SW480 (cell line): ENCODE measurements at regions not wholly inside any gene's neighbourhood (a gene's known extent, or its start where the extent isn't known, plus 50 kb on each side); places are given as distances from the start of the nearest gene placed in this dataset.
"Not testable (repeated sequence)": the region's sequence is repeated elsewhere in the genome, so short reads cannot be mapped to it uniquely, and the experiment has no call there.

Source experiments
- DNase-seq: peaks from one replicate; pipeline ENCODE4 v3.0.0-alpha.2; 2016; ENCODE audit warnings: low spot score

- DNase-seq = no peak
Measured at GRCh38 chr7:49669692-49670260, 103.7 kb upstream of the VWC2 start.

GRCh38 chr7:49670991-49671390 is 102.4 kb upstream of the VWC2 start:
- peak; percentile 28 for DNase-seq

GRCh38 chr7:49692516-49692915 is 80.9 kb upstream of the VWC2 start:
- no peak for DNase-seq

GRCh38 chr7:49695971-49696370 is 77.5 kb upstream of the VWC2 start:
- no peak for DNase-seq

- DNase-seq = no peak
Measured at GRCh38 chr7:49700841-49701240, 72.6 kb upstream of the VWC2 start.

GRCh38 chr7:49702099-49702498 is 71.3 kb upstream of the VWC2 start:
- no peak for DNase-seq

- DNase-seq = no peak
Measured at GRCh38 chr7:49703337-49703736, 70.1 kb upstream of the VWC2 start.

- DNase-seq = no peak
Measured at GRCh38 chr7:49703881-49704280, 69.6 kb upstream of the VWC2 start.

GRCh38 chr7:49706106-49706505 is 67.3 kb upstream of the VWC2 start:
- DNase-seq = no peak

GRCh38 chr7:49707891-49708290 is 65.5 kb upstream of the VWC2 start:
- DNase-seq = no peak

- DNase-seq = no peak
Measured at GRCh38 chr7:49708590-49708989, 64.8 kb upstream of the VWC2 start.

- not testable (repeated sequence) for DNase-seq
Measured at GRCh38 chr7:49711072-49711723, 62.2 kb upstream of the VWC2 start.

GRCh38 chr7:49714182-49714581 is 59.3 kb upstream of the VWC2 start:
- no peak for DNase-seq

- no peak for DNase-seq
Measured at GRCh38 chr7:49715486-49715885, 58.0 kb upstream of the VWC2 start.

- no peak for DNase-seq
Measured at GRCh38 chr7:49717547-49717946, 55.9 kb upstream of the VWC2 start.

- no peak for DNase-seq
Measured at GRCh38 chr7:49718760-49719159, 54.7 kb upstream of the VWC2 start.

GRCh38 chr7:49721441-49721840 is 52.0 kb upstream of the VWC2 start:
- DNase-seq = no peak
